Suppressor macrophage treated with lipopolysaccharide for 4 hours (primary cell): ENCODE measurements at regions not wholly inside any gene's neighbourhood (a gene's known extent, or its start where the extent isn't known, plus 50 kb on each side); places are given as distances from the start of the nearest gene placed in this dataset.
"Not testable (repeated sequence)": the region's sequence is repeated elsewhere in the genome, so short reads cannot be mapped to it uniquely, and the experiment has no call there.

Experiments
- DNase-seq: peaks from one replicate; pipeline ENCODE4 v3.0.0-alpha.2; 2020

DNA sequence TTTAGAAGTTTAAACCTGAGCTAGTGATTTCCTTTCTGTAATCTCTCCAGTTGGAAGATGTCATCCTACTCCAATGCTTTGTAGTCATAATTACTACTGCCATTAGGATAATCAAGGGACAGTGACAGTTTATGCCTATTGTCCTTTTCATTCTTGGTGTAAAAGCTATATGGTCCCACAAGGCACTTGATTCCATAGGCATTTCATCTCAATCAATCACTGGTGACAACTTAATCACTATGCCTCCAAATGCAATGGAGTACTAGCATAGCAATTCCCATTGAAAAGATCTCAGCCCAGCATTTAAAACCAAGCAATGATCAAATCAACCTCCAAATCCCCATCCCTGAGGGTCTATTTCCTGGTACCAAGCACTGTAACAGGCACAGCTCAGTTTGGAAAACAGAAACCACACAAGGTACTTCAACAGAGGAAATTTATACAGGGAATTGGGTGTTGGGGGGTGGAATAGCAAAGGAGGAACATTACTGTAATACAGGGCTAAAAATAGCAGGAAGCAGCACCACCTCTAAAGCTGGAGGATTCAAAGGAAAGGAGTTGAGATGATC lies 51.0 kb downstream of the FHIP2A start:
- DNase-seq, result no peak

DNA sequence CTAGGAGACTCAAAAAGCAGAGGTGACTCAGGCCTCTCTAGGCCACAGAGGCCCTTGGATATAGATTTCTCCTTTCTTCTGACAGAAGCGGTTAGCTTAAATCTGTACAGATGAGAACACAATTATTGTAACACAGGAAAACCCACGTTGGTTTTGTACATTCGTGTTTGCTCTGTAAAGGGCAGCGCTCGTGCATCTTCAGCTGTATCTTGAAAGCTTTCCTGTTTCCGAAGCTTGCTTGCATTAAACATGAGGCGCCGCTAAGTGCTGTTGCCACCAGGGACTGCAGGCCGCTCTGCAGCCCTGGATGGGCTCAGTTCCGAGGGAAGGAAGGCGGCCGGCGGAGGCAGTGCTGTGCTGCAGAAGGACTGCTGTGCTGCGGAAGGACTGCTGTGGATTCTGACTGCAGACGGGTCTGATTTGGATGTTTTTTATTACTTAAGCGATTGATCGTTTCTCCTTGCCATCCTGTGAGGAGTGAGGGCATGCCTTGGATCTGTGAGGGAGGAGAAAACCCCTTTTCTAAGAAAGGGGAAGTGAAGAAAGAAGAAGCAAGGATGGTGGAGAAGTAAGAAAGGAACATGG lies 53.3 kb downstream of the FHIP2A start:
- DNase-seq, result peak; percentile 53

DNA sequence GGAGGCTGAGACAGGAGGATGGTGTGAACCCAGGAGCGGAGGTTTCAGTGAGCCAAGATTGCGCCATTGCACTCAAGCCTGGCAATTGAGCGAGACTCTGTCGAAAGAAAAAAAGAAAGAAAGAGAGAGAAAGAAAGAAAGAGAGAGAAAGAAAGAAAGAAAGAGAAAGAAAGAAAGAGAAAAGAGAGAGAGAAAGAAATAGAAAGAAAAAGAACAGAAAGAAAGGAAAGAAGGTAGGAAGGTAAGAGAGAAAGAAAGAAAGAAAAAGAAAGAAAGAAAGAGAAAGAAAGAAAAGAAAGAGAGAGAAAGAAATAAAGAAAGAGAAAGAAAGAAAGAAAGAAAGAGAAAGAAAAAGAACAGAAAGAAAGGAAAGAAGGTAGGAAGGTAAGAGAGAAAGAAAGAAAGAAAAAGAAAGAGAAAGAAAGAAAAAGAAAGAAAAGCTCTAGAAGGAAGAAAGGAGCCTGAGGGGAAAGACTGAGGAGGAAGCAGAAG lies 54.1 kb downstream of the FHIP2A start:
- DNase-seq, result not testable (repeated sequence)

DNA sequence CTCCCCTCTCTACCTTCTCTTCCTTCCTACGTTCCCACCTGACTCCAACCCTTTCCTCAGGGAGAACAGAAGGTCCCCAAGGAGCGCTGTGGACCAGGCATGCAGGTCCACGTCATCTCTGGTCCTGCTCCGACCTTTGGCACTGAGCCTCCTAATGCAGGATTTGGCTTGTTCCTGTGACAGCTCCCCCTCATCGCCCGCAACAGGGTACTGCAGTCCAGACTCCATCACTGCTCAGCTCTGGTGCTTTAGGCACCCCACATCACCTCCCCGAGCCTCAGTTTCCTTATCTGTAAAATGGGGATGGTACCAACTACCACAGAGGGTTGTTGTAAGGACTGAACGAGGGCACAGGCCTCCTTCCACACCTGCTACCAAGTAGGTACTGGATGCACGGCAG lies 54.6 kb downstream of the FHIP2A start:
- DNase-seq, result no peak

DNA sequence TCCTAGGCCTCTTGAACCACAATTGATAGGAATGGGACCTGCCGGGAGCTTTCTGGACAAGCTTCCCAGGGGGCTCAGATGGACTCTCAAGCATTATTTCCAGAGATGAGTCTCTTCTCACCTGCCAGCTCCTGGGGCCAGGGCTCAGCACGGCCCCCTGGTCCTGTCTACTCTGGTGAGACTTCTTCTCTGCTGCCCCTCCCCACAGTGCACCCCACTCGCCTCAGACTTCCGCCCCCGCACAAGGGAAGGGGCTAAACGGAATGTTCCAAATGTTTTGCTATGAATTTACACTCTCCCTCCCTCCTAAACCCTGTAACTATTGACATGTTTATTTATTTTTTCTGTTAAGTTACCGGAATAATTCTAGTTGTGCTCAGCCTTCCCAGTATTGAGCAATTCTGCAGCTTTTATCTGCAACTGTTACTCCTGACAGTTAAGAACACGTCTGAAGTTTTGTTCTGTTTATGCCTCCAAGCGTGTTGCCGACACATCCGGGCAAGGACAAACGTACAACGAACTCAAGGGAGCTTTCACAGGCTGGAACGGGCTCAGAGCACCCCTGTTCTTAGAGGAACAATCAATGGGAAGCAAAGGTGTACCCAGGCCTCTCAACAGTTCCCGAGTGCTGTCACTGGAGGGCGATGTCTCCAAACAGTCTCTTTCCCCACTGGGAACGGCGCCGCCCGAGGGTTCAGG lies 55.2 kb downstream of the FHIP2A start:
- DNase-seq, result peak; percentile 51

DNA sequence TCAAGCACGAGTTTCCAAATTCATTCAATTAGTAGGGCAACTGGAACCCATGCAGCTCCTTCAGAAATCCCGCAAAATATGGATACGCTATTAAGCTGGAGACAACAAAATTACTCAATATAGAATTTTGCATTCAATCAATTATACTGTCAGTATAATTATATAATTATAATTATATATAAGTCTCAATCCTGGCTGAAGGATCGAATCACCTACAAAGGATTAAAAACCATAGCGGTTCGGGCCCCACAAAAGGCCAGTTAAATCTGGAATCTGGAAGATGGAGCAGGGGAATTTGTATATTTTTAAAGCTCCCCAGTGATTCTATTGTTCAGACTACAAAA lies 55.7 kb downstream of the FHIP2A start:
- no peak for DNase-seq

DNA sequence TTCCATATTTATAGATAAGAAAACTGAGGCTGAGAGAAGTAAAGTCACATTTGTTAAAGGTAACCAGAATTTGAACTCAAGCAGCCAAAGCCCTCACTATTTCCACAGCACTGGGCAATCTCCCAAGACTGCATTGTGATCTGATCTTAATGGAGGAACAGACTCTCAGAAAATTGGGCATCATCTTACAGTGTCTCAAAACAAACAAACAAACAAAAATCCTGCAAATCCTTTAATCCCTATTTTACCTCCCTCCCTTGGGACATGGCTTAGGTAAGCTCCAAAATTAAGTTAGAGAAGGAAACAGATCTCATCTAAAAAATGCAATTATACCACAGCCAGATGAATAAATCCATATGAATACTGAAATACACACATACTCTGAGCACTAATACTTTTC lies 57.5 kb downstream of the FHIP2A start:
- DNase-seq, result no peak

DNA sequence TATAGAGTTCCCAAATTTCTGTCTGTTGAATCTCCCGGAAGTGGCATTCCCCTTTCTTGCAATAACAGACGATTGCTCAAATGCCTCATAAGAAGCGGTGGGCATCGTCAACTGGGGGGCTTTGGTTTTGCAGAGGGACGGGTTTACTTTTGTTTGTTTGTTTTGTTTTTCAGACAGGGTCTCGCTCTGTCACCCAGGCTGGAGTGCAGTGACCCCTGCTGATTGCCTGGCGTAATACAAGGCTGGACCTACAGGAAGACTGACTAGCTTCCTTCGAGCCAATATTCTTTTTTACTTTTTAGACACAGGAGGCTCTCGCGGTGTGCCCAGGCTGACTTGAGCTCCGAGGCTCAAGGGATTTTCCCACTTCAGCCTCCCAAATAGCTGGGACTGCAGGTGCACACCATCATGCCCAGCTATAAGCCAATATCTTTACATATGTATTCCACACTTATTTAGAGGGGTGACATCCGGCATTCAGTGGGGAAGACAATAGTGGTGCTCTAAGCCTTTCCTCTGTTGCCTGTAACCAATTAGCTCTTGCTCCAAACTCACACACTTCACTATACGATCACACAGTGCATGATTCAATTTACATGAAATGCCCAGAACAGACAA lies 58.1 kb downstream of the FHIP2A start:
- peak; percentile 40 for DNase-seq

DNA sequence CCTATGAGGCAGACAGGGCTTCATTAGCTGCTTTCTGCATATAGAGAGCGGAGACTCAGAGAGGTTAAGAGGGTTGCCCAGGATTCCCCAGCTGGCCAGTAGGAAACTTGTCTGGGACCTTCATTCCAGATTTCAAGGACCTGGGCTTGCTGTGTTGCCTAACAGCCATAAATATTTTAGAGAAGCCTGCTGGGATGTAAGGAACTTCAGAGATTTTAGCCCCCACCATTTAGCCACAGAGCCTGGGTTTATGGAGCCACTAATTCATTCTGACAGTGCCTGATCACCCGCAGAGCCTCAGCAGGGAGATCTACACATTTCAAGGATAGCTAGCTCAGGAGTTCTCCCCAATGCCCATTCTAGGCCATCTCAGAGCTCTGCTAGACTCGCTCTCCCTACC lies 56.6 kb upstream of the TRUB1 start:
- no peak for DNase-seq

DNA sequence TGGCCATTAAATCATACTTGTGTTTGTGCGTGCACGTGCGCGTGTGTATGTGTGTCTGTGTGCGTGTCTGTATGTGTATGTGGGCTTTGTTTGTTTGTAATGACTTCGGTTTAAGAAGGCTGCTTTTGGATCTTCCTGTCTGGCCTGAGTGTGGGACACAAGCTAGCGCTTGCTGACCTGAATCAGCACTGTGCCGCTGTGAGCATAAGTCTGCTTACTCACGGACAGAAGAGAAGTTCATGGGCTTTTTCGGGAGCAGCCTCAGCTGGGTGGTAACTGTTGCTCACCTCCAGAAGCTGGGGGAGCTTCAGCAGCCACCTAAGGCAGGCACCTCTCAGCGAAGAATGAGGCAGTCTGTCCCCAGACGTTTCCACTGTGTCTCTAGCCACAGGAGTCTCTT lies 56.1 kb upstream of the TRUB1 start:
- DNase-seq, result no peak

DNA sequence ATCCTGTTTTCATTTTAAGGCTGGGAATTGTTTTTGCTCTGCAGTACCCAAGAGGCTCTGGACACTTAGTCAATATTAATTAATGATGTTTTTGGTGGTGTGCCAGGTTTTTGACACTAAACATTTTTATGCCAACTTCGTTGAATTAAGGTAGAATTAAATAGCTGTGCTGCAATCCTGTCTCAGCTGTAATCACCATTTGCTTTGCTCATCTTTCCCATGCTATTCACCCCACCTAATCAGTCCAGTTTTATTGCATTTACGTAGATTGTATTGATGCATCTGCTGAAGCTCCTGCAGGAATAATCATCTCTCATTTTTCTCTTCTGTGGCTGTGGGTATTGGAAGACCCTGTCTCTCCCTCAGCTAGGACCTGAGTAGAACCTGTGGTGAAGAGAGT lies 52.6 kb upstream of the TRUB1 start:
- no peak for DNase-seq
